H1 (cell line): ENCODE measurements at regions not wholly inside any gene's neighbourhood (a gene's known extent, or its start where the extent isn't known, plus 50 kb on each side); places are given as distances from the start of the nearest gene placed in this dataset.

Experiments used
- CTCF ChIA-PET: fragments of 300-600 bp; sonication (Branson Sonifier 250); formaldehyde crosslinking; loops from one replicate; lab custom pipeline; 2021; ENCODE audit not compliant: partially characterized antibody; lab: Charles Lee
- POLR2A ChIA-PET: fragments of 300-600 bp; sonication (Branson Sonifier 250); formaldehyde crosslinking; loops from one replicate; lab custom pipeline; 2021; ENCODE audit warnings: inconsistent platforms; ENCODE audit not compliant: partially characterized antibody; lab: Charles Lee
- DNase-seq, 2 experiments: peaks; one replicate each; pipeline versions ENCODE4 v3.0.0 to v3.0.0-alpha.2; 2010 to 2022; ENCODE audit warnings: low spot score in 2 of 2, low read depth in 1 of 2, mixed read lengths in 1 of 2
- FAIRE-seq: peaks from 2 replicates; lab custom pipeline; 2011; peaks lifted over from hg19 to GRCh38; lab: Jason Lieb, UNC
- H2AFZ ChIP-seq: 2 replicates; pipeline ENCODE4 v1.8.1; 2012; ENCODE audit warnings: low read length, inconsistent platforms
- H2AK5ac ChIP-seq: 2 replicates; pipeline ENCODE4 v1.6.1; 2013; ENCODE audit warnings: low read depth, low read length
- H2BK120ac ChIP-seq: replicated peaks from 2 replicates; pipeline ENCODE3; 2013; ENCODE audit warnings: low read depth, low read length, inconsistent platforms
- H2BK12ac ChIP-seq: 2 replicates; pipeline ENCODE4 v1.6.1; 2013; ENCODE audit warnings: low read depth, low read length
- H2BK15ac ChIP-seq: 2 replicates; pipeline ENCODE4 v1.6.1; 2013; ENCODE audit warnings: low read length
- H2BK20ac ChIP-seq: 2 replicates; pipeline ENCODE4 v1.6.1; 2013; ENCODE audit warnings: low read length
- H2BK5ac ChIP-seq: 2 replicates; pipeline ENCODE4 v1.6.1; 2013; ENCODE audit warnings: low read depth, low read length
- H3K14ac ChIP-seq: 2 replicates; pipeline ENCODE4 v1.6.1; 2013; ENCODE audit warnings: inconsistent platforms; ENCODE audit not compliant: insufficient read length
- H3K18ac ChIP-seq: 2 replicates; pipeline ENCODE4 v1.6.1; 2013; ENCODE audit warnings: low read length; ENCODE audit errors: extremely low read depth
- H3K23ac ChIP-seq: 2 replicates; pipeline ENCODE4 v1.6.1; 2013; ENCODE audit warnings: inconsistent platforms; ENCODE audit not compliant: insufficient read length
- H3K23me2 ChIP-seq: 2 replicates; pipeline ENCODE4 v1.6.1; 2013; ENCODE audit warnings: low read depth, low read length
- H3K27ac ChIP-seq: 2 replicates; pipeline ENCODE4 v1.6.1; 2011; ENCODE audit warnings: low read depth, low read length, inconsistent platforms
- H3K27me3 ChIP-seq, 4 experiments: replicated peaks in 1 of 4; 1 replicate in 1 of 4; 2 replicates in 3 of 4; pipeline versions ENCODE4 v1.6.1 to v1.8.1; 2011 to 2013; ENCODE audit warnings: low read length in 3 of 4, mild to moderate bottlenecking in 3 of 4, inconsistent platforms in 2 of 4, mixed read lengths in 2 of 4, moderate library complexity in 1 of 4; ENCODE audit not compliant: control insufficient read depth in 3 of 4, insufficient read depth in 3 of 4; ENCODE audit errors: extremely low read depth in 1 of 4
- H3K36me3 ChIP-seq, 4 experiments: 2 replicates each; pipeline versions ENCODE4 v1.6.1 to v1.8.1; 2011 to 2013; ENCODE audit warnings: mild to moderate bottlenecking in 4 of 4, low read length in 3 of 4, moderate library complexity in 2 of 4, control low read depth in 1 of 4, inconsistent platforms in 1 of 4; ENCODE audit not compliant: insufficient read depth in 4 of 4, control insufficient read depth in 2 of 4
- H3K4ac ChIP-seq: replicated peaks from 2 replicates; pipeline ENCODE3; 2013; ENCODE audit warnings: low read length, low read depth, mixed read lengths, inconsistent platforms; ENCODE audit not compliant: insufficient read length
- H3K4me1 ChIP-seq, 4 experiments: replicated peaks in 1 of 4; 1 replicate in 1 of 4; 2 replicates in 3 of 4; pipeline versions ENCODE4 v1.6.1 to v1.8.1; 2011 to 2013; ENCODE audit warnings: low read length in 3 of 4, inconsistent platforms in 2 of 4, mixed read lengths in 1 of 4; ENCODE audit not compliant: insufficient read depth in 4 of 4, control insufficient read depth in 3 of 4
- H3K4me2 ChIP-seq, 2 experiments: 2 replicates each; pipeline versions ENCODE4 v1.6.1 to v1.8.1; 2011 to 2013; ENCODE audit warnings: low read depth in 2 of 2, low read length in 2 of 2, control low read depth in 1 of 2, inconsistent platforms in 1 of 2, mild to moderate bottlenecking in 1 of 2; ENCODE audit not compliant: insufficient read depth in 1 of 2
- H3K4me3 ChIP-seq, 4 experiments: fragments of 200-600, 300-600 bp in 1 of 4; sonication (generic), shearing (Covaris generic), sonication (Bioruptor Twin) in 1 of 4; 2 replicates each; pipeline versions ENCODE4 v1.5.1 to v1.8.1; 2011 to 2016; ENCODE audit warnings: low read length in 4 of 4, low read depth in 3 of 4, control low read depth in 2 of 4, inconsistent platforms in 2 of 4, mild to moderate bottlenecking in 2 of 4, mixed read lengths in 1 of 4, moderate library complexity in 1 of 4; ENCODE audit not compliant: insufficient read depth in 2 of 4; ENCODE audit errors: extremely low read depth in 1 of 4
- H3K56ac ChIP-seq: replicated peaks from 2 replicates; pipeline ENCODE3; 2013; ENCODE audit warnings: low read depth, mild to moderate bottlenecking, mixed read lengths, low read length, inconsistent platforms; ENCODE audit not compliant: insufficient read length
- H3K79me1 ChIP-seq: 2 replicates; pipeline ENCODE4 v1.6.1; 2013; ENCODE audit warnings: low read depth, low read length, control low read depth
- H3K79me2 ChIP-seq, 2 experiments: 2 replicates each; pipeline versions ENCODE4 v1.6.1 to v1.8.1; 2012 to 2013; ENCODE audit warnings: low read length in 2 of 2, mild to moderate bottlenecking in 2 of 2, inconsistent platforms in 1 of 2; ENCODE audit not compliant: insufficient read depth in 2 of 2, control insufficient read depth in 1 of 2
- H3K9ac ChIP-seq, 4 experiments: replicated peaks in 1 of 4; 1 replicate in 1 of 4; 2 replicates in 3 of 4; pipeline versions ENCODE4 v1.6.1 to v1.8.1; 2011 to 2013; ENCODE audit warnings: low read depth in 3 of 4, low read length in 3 of 4, control low read depth in 2 of 4, mild to moderate bottlenecking in 2 of 4, moderate library complexity in 2 of 4, inconsistent platforms in 1 of 4; ENCODE audit errors: extremely low read depth in 1 of 4
- H3K9me3 ChIP-seq, 2 experiments: 2 replicates each; pipeline versions ENCODE4 v1.6.1 to v1.8.1; 2012 to 2013; ENCODE audit warnings: mild to moderate bottlenecking in 2 of 2, moderate library complexity in 2 of 2, control low read depth in 1 of 2, inconsistent platforms in 1 of 2, low read depth in 1 of 2, low read length in 1 of 2, mixed read lengths in 1 of 2; ENCODE audit not compliant: insufficient read depth in 2 of 2
- H4K20me1 ChIP-seq, 2 experiments: replicated peaks in 1 of 2; 2 replicates each; pipeline versions ENCODE3 to v1.8.1; 2011 to 2013; ENCODE audit warnings: inconsistent platforms in 2 of 2, low read length in 2 of 2, mild to moderate bottlenecking in 1 of 2; ENCODE audit not compliant: insufficient read depth in 2 of 2, control insufficient read depth in 1 of 2
- H4K5ac ChIP-seq: 2 replicates; pipeline ENCODE4 v1.6.1; 2013; ENCODE audit warnings: low read length, low read depth, mixed read lengths, inconsistent platforms; ENCODE audit not compliant: insufficient read length
- H4K8ac ChIP-seq: 2 replicates; pipeline ENCODE4 v1.8.0; 2013; ENCODE audit warnings: mild to moderate bottlenecking, moderate library complexity, low read length, inconsistent platforms; ENCODE audit not compliant: insufficient read depth; ENCODE audit errors: extremely low read depth
- H4K91ac ChIP-seq: replicated peaks from 2 replicates; pipeline ENCODE3; 2013; ENCODE audit warnings: low read length, mixed read lengths, inconsistent platforms; ENCODE audit not compliant: insufficient read length
- CBX8 ChIP-seq: fragments of 300-800, 300-1000 bp; sonication (generic); IDR thresholded peaks from 2 replicates; pipeline ENCODE4 v1.7.1; 2016; ENCODE audit warnings: low read depth, low read length, borderline replicate concordance
- CEBPB ChIP-seq: IDR thresholded peaks from 2 replicates; pipeline ENCODE4 v1.6.1; 2012; ENCODE audit warnings: low read depth, low read length
- CHD2 ChIP-seq: IDR thresholded peaks from 2 replicates; pipeline ENCODE4 v1.6.1; 2012; ENCODE audit warnings: low read length, improper control_type of control experiment
- E2F6 ChIP-seq: IDR thresholded peaks from 2 replicates; pipeline ENCODE4 v1.6.1; 2012; ENCODE audit warnings: inconsistent platforms
- GABPA ChIP-seq: IDR thresholded peaks from 2 replicates; pipeline ENCODE4 v1.6.1; 2011; ENCODE audit warnings: mild to moderate bottlenecking, low read length, moderate library complexity, borderline replicate concordance; ENCODE audit not compliant: insufficient read depth
- JUN ChIP-seq: IDR thresholded peaks from 2 replicates; pipeline ENCODE4 v1.6.1; 2011; ENCODE audit warnings: low read depth, mild to moderate bottlenecking, improper control_type of control experiment, low read length
- NANOG ChIP-seq: IDR thresholded peaks from 2 replicates; pipeline ENCODE4 v1.6.1; 2011; ENCODE audit warnings: low read length, low read depth, mild to moderate bottlenecking, inconsistent platforms; ENCODE audit not compliant: insufficient read depth, poor library complexity, severe bottlenecking
- POLR2A ChIP-seq, 2 experiments: IDR thresholded peaks; 1 replicate in 1 of 2; 2 replicates in 1 of 2; pipeline ENCODE4 v1.6.1; 2011; ENCODE audit warnings: low read depth in 2 of 2, low read length in 2 of 2, mild to moderate bottlenecking in 2 of 2; ENCODE audit errors: control extremely low read depth in 1 of 2
- RAD21 ChIP-seq, 2 experiments: IDR thresholded peaks in 1 of 2; conservative IDR thresholded peaks in 1 of 2; 2 replicates each; pipeline ENCODE4 v1.6.1; 2011; ENCODE audit warnings: low read depth in 2 of 2, low read length in 2 of 2, improper control_type of control experiment in 1 of 2, inconsistent platforms in 1 of 2, mild to moderate bottlenecking in 1 of 2, moderate library complexity in 1 of 2
- RBBP5 ChIP-seq: IDR thresholded peaks from 2 replicates; pipeline ENCODE4 v1.7.1; 2012; ENCODE audit warnings: low read depth, mild to moderate bottlenecking, inconsistent platforms, low read length, moderate library complexity, borderline replicate concordance
- SP4 ChIP-seq: IDR thresholded peaks from 2 replicates; pipeline ENCODE4 v1.6.1; 2012; ENCODE audit warnings: low read length, inconsistent platforms
- WGBS, 2 experiments: shearing (Covaris generic) in 1 of 2; methylation state at CpG; one replicate each; pipeline versions ENCODE4 v1.1.6 to v1.1.7; 2013 to 2015; ENCODE audit warnings: low lambda C conversion rate in 2 of 2, mixed read lengths in 2 of 2, inconsistent platforms in 1 of 2, low coverage in 1 of 2, missing lambda C conversion rate in 1 of 2; ENCODE audit not compliant: insufficient replicate concordance in 2 of 2, insufficient coverage in 1 of 2, insufficient read length in 1 of 2; ENCODE audit errors: extremely low coverage in 1 of 2, missing lambda C conversion rate in 1 of 2; 5-methylcytosine and 5-hydroxymethylcytosine counted together

DNA sequence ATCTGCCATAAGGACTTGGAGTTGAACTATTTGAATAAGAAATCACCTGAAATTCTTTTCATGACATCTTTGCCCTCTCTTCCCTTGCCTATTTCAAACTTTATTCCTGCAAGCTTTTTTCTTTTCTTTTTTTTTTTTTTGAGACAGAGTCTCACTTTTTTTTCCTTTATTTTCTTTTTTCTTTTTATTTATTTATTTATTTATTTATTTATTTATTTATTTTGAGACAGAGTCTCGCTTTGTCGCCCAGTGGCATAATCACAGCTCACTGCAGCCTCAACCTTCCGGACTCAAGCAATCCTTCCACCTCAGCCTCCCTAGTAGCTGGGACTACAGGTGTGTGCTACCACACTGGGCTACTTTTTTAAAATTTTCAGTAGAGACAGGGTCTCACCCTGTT, 369.3 kb upstream of the ATP11B start:
- H3K79me1 ChIP-seq = no peaks in the 10 kb centered on the region
- H2BK120ac ChIP-seq = no peak overlapping the region
- no peak overlapping the region for H2BK20ac ChIP-seq
- 96% methylated on average over 3 of the region's 3 CpGs; no CpG with 5 or more reads in 1 of the 2 experiments for WGBS, 2 experiments
- H3K36me3 ChIP-seq = no peaks in the 10 kb centered on the region
- no peak overlapping the region for H2BK12ac ChIP-seq
- H2BK15ac ChIP-seq = no peak overlapping the region
- no peak for TF ChIP-seq JUN
- TF ChIP-seq SP4 = no peak
- TF ChIP-seq RBBP5 = no peak
- TF ChIP-seq CEBPB = no peak
- no peak for TF ChIP-seq GABPA
- no peak for TF ChIP-seq NANOG
- TF ChIP-seq E2F6 = no peak
- TF ChIP-seq RAD21 (IDR thresholded peaks at IDR 0.05 in 1 of 2, conservative IDR thresholded peaks at IDR 0.05 in 1 of 2; ENCODE audit: low read depth in 2 of 2, low read length in 2 of 2) = no peak
- no peak for TF ChIP-seq CHD2
- TF ChIP-seq POLR2A (IDR thresholded peaks at IDR 0.05; ENCODE audit: control extremely low read depth in 1 of 2, low read depth in 2 of 2, low read length in 2 of 2) = no peak
- no peak for TF ChIP-seq CBX8
- no peak overlapping the region for H3K4me3 ChIP-seq
- H3K27ac ChIP-seq = no peak overlapping the region
- no peak overlapping the region for H3K4ac ChIP-seq
- no peak overlapping the region for H2AFZ ChIP-seq
- H3K9ac ChIP-seq = no peak overlapping the region
- DNase-seq = no peak
- 0 out of 2 replicates have a peak overlapping the region, but pooled peaks have one; percentile 24 for H2AK5ac ChIP-seq
- no peak overlapping the region for H3K56ac ChIP-seq
- ChIA-PET CTCF (interaction anchor here (0.7 to 1.0 kb wide), 2 partner anchors 18 to 67 kb away, joined by 3 read pairs; no protein-coding TSS in a partner anchor), POLR2A (no interaction called here)
- no peak for FAIRE-seq
- H4K5ac ChIP-seq = no peak overlapping the region
- H3K4me2 ChIP-seq = no peak overlapping the region
- no peak overlapping the region for H2BK5ac ChIP-seq
- H3K4me1 ChIP-seq = no peaks in the 10 kb centered on the region
- H4K8ac ChIP-seq = no peak overlapping the region
- no peaks in the 10 kb centered on the region for H4K20me1 ChIP-seq
- no peaks in the 10 kb centered on the region for H3K9me3 ChIP-seq
- no peak overlapping the region for H4K91ac ChIP-seq
- no peaks in the 10 kb centered on the region for H3K79me2 ChIP-seq
- no peaks in the 10 kb centered on the region for H3K27me3 ChIP-seq
- H3K23ac ChIP-seq = no peak overlapping the region
- no peaks in the 10 kb centered on the region for H3K23me2 ChIP-seq
- H3K18ac ChIP-seq = no peak overlapping the region; the same call in 1 of the 2 replicates
- no peak overlapping the region for H3K14ac ChIP-seq
